Stimulated activated CD8-positive, alpha-beta memory T cell treated with anti-CD3 and anti-CD28 coated beads, Interleukin-7, amount 100 ng/mL, for 48 hours (primary cell): ENCODE measurements at regions not wholly inside any gene's neighbourhood (a gene's known extent, or its start where the extent isn't known, plus 50 kb on each side); places are given as distances from the start of the nearest gene placed in this dataset.

Source experiments
- DNase-seq, 2 donors: peaks; one replicate each; pipeline ENCODE4 v3.0.0-alpha.2; 2020; ENCODE audit warnings: low read depth in 1 of 2; ENCODE audit errors: extremely low read depth in 1 of 2

- no peak for DNase-seq
Observed at GRCh38 chr20:22908944-22909343, 126.2 kb upstream of the SSTR4 start.

GRCh38 chr20:22909436-22909835 is 125.7 kb upstream of the SSTR4 start:
- DNase-seq = no peak

DNA sequence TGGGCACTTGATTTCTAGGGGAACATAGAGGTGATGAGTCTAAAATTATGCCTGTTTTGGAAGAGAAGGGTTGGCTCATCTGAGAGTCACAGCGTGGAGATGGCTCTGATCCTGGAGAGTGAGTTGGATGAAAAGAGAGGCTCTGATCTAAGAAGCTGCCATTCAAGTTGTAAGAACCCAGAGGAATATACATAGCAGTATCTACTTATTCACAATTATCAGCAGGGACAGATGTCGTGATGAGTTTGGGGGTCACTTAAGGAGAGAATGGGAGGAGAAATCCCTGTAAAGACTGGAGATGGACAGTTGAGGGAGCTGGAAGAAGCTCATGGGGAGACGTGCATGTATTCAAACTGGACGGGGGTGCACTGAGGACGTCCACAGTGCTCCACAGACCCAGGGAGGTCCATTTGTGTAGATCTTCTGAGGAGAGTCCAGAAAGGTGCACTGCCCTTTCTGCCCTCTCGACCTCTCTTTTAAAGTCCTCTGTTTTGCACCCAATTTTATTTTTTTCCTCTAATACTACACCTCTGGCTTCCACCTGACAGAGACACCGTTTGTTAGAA is 124.7 kb upstream of the SSTR4 start:
- no peak for DNase-seq

DNA sequence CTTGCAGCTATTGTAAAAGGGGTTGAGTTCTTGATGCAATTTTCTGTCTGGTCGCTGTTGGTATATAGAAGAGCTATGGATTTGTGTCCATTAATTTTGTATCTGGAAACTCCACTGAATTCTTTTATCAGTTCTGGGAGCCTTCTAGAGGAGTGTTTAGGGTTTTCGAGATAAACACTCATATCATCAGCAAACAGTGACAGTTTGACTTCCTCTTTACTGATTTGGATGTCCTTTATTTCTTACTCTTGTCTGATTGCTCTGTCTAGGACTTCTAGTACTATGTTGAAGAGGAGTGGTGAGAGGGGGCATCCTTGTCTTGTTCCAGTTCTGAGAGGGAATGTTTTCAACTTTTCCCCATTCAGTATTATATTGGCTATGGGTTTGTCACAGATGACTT is 120.8 kb upstream of the SSTR4 start:
- no peak for DNase-seq

GRCh38 chr20:22915512-22915911 is 119.6 kb upstream of the SSTR4 start:
- no peak for DNase-seq

DNA sequence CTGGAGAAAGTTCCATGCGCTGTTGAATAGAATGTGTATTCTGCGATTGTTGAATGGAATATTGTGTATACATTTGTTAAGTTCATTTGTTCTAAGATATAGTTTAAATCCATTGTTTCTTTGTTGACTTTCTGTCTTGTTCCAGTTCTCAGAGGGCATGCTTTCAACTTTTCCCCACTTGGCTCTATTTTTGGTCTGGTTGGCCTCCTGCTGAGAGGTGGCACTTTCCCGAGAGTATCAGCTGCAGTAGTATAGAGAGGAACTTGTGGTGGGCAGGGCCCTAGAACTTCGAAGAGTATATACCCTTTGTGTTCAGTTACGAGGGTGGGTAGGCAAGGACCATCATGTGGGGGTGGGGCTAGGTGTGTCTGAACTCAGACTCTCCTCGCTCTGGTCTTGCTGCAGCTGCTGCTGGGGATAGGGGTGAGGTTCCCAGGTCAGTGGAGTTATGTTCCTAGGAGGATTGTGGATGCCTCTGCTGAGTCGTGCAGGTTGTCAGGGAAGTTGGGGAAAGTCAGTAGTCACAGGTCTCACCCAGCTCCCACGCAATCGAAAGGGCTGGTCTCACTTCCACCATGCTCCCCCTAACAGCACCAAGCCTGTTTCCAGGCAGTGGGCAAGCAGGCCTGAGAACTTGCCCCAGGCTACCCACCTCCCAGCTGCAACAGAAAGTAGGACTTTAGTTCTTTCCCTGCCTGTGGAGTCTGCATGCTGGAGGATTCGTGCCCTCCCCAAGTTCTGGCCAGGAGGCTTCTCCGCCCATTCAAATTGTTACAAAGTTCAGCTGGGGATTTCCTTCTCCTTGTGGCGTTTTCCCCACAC is 118.9 kb upstream of the SSTR4 start:
- DNase-seq = no peak

- DNase-seq = no peak
Observed at GRCh38 chr20:22918286-22918983, 116.7 kb upstream of the SSTR4 start.

- DNase-seq = no peak
Observed at GRCh38 chr20:22920898-22921297, 114.2 kb upstream of the SSTR4 start.

- no peak for DNase-seq
Observed at GRCh38 chr20:22921595-22922421, 113.3 kb upstream of the SSTR4 start.

- no peak for DNase-seq
Observed at GRCh38 chr20:22922987-22923386, 112.1 kb upstream of the SSTR4 start.

DNA sequence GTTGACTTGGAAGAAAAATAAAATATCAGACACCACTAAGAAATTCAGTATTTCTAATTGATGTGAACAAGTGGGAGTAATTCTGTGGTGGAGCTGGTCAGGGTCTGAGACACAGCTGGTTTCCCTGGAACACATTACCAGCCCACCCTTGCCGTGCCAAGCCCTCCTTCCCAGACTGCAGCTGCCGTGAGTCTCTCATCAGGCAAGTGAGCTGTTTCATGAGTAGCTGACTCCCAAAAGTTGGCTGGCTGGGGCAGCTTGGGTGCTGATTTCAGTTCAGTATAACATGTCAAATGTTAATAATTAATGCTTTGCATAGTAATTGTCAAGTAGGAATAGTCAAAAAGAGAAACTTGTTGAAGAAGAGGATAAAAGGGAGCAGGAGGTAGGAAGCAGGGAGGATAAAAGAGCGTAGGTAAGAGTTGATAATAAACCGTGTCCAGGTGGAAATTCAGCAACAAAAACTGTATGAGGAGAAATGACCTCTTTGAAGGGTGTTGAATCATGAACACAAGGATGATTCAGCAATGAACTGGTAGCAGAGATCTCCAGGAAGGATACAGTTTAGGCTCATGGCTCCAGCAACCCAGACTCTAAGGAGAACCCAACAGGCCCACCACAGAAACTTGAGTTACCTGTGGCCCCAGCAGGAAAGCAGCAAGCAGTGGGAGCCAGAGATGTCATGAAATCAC is 110.9 kb upstream of the SSTR4 start:
- DNase-seq = no peak

DNA sequence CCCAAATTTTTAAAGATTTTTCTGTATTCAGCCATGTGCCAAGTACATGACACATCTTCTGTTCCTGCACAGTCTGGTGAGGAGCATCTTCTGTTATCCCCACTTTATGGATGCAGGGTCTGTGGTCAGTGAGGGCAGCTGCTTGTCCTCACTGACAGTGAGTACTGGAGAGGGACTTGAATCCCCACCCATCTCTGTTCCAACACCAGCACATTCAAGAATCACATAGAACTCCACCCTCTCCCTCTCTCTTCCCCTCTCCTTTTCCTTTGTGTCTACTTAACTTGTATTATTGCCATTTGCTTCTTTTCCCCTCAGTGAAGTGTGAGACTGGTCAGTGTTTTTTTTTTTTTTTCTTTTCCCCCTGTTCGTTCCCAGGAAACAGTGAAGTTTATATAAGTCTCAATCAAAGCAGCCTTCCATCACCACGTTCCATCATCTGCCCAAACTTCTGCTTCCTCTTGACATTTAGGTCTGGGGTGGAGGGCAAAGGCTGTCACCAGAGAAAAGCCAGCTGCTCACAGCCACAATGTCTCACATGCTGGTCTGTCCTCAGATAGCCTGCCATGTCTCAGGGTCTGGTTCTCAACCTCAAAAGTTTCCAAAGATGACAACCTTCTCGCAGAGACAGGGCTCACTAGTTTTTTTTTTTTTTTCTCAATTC is 110.0 kb upstream of the SSTR4 start:
- no peak for DNase-seq

- no peak for DNase-seq
Observed at GRCh38 chr20:22925613-22925983, 109.5 kb upstream of the SSTR4 start.

GRCh38 chr20:22927537-22927936 is 107.6 kb upstream of the SSTR4 start:
- no peak for DNase-seq

GRCh38 chr20:22928679-22929078 is 106.4 kb upstream of the SSTR4 start:
- no peak for DNase-seq

DNA sequence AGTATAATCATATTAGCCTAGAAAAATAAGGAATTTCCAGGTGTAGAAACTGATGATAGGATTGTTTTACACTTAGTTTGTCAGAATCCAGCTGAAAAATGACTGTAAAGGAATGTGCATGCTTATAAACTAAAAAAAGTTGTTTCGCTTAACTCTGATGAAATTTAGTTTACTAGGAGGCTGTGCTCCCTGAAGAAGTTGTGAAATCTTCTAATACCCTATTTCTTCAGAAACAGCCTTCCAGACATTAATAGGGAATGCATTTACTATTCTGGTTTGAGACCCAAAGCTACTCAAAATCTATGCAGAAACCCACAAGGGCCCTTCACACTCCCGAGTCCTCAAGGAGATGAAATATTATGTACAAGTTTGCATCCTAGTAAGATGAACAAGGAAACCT is 105.5 kb upstream of the SSTR4 start:
- no peak for DNase-seq

DNA sequence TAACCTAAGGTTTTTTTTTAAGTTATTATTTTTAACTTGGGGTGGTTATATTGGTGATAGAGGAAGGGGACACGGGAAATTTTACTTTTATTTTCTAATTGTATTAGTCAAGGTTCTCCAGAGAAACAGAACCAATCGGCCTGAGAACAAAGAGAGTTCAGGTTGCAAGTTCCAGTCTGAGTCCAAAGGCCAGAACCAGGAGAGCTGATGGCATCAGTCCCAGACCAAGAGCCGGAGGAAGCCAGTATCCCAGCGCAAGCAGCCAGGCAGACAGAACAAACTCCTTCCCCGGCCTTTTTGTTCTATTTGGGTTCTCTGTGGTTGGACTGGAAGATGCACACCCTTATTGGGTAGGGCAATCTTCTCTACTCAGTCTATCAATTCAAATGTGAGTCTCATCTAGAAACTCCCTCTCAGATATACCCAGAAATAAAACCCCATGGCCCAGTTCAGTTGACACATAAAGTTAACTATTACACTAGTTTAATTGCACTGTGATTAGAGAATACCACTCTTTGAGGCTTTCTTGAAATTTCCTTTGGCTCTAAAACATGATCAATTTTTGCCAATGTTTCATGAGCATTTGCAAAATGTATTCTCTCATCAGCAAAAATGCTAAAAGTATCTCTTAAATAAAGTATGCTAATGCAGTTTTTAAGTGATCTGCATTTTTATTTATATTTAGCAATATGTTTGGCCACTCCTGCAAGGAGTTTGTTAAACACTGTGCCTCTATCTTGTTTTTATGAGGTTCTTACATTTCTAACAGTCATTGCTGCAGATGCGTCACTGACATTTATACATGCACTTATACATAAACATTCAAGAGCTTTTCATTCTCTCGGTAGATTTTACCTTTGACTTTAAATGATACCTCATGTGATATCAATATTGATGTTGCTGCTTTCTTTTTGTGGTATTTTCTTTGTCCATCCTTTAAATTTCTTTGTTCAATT is 103.2 kb upstream of the SSTR4 start:
- no peak for DNase-seq

GRCh38 chr20:22939181-22939580 is 95.9 kb upstream of the SSTR4 start:
- no peak for DNase-seq

- DNase-seq = no peak
Observed at GRCh38 chr20:22940350-22940749, 94.8 kb upstream of the SSTR4 start.
